Endothelial cell of umbilical vein (primary cell): ENCODE measurements at regions not wholly inside any gene's neighbourhood (a gene's known extent, or its start where the extent isn't known, plus 50 kb on each side); places are given as distances from the start of the nearest gene placed in this dataset.

Experiments used
- BruUV-seq: library from RNA; stranded (reverse); fragments of 400-500 nt; replicated peaks from 2 replicates; lab custom pipeline; 2021; lab: Mats Ljungman, UMichigan
- CTCF ChIA-PET: fragments of 300-600, 350-600 bp; sonication (Branson Sonifier 250); formaldehyde crosslinking; loops from one replicate; lab custom pipeline; 2021; ENCODE audit warnings: antibody characterized with exemption, inconsistent platforms; lab: Charles Lee
- POLR2A ChIA-PET: fragments of 300-600, 350-600 bp; sonication (Branson Sonifier 250); formaldehyde crosslinking; loops from one replicate; lab custom pipeline; 2021; ENCODE audit warnings: antibody characterized with exemption, inconsistent platforms; lab: Charles Lee
- DNase-seq: peaks from one replicate; pipeline ENCODE4 v3.0.0-alpha.2; 2011; ENCODE audit warnings: low read depth, low spot score
- FAIRE-seq: peaks from 2 replicates; lab custom pipeline; 2011; peaks lifted over from hg19 to GRCh38; lab: Jason Lieb, UNC
- H2AFZ ChIP-seq: 2 replicates; pipeline ENCODE4 v1.6.0; 2012; ENCODE audit warnings: low read depth, low read length, control low read depth, inconsistent platforms
- H3K27ac ChIP-seq: 2 replicates; pipeline ENCODE4 v1.5.1; 2011; ENCODE audit warnings: low read depth, mild to moderate bottlenecking, control low read depth, low read length, moderate library complexity; ENCODE audit not compliant: insufficient read depth
- H3K27me3 ChIP-seq, 2 experiments: 2 replicates each; pipeline versions ENCODE4 v1.6.0 to v1.6.1; 2011; ENCODE audit warnings: low read length in 2 of 2, mixed read lengths in 1 of 2; ENCODE audit not compliant: control insufficient read depth in 2 of 2, insufficient read depth in 2 of 2
- H3K36me3 ChIP-seq, 2 experiments: 2 replicates in 1 of 2; 3 replicates in 1 of 2; pipeline ENCODE4 v1.5.1; 2011; ENCODE audit warnings: low read length in 2 of 2, mild to moderate bottlenecking in 1 of 2, moderate library complexity in 1 of 2; ENCODE audit not compliant: control insufficient read depth in 2 of 2, insufficient read depth in 2 of 2; ENCODE audit errors: extremely low read depth in 1 of 2
- H3K4me1 ChIP-seq: 3 replicates; pipeline ENCODE4 v1.5.1; 2011; ENCODE audit warnings: mild to moderate bottlenecking, low read length; ENCODE audit not compliant: control insufficient read depth, insufficient read depth; ENCODE audit errors: extremely low read depth
- H3K4me2 ChIP-seq: 2 replicates; pipeline ENCODE4 v1.6.1; 2011; ENCODE audit warnings: low read length, control low read depth, mixed read lengths; ENCODE audit not compliant: insufficient read depth
- H3K4me3 ChIP-seq, 3 experiments: fragments of 200-600 bp in 1 of 3; sonication (generic), shearing (Covaris generic) in 1 of 3; replicated peaks in 1 of 3; 2 replicates each; pipeline ENCODE4 v1.5.1; 2011 to 2016; ENCODE audit warnings: control low read depth in 3 of 3, low read length in 3 of 3, mild to moderate bottlenecking in 2 of 3, inconsistent platforms in 1 of 3, low read depth in 1 of 3, moderate library complexity in 1 of 3; ENCODE audit not compliant: insufficient read depth in 1 of 3
- H3K79me2 ChIP-seq: 2 replicates; pipeline ENCODE4 v1.6.0; 2012; ENCODE audit warnings: low read length, inconsistent platforms; ENCODE audit not compliant: control insufficient read depth, insufficient read depth
- H3K9ac ChIP-seq: replicated peaks from 2 replicates; pipeline ENCODE3; 2011; ENCODE audit warnings: low read length, control low read depth; ENCODE audit not compliant: insufficient read depth; ENCODE audit errors: extremely low read depth
- H3K9me1 ChIP-seq: replicated peaks from 3 replicates; pipeline ENCODE4 v1.6.0; 2011; ENCODE audit warnings: mild to moderate bottlenecking, low read length; ENCODE audit not compliant: control insufficient read depth, insufficient read depth; ENCODE audit errors: extremely low read depth
- H3K9me3 ChIP-seq: replicated peaks from 2 replicates; pipeline ENCODE4 v1.5.1; 2012; ENCODE audit warnings: low read length, inconsistent platforms; ENCODE audit not compliant: control insufficient read depth, insufficient read depth
- H4K20me1 ChIP-seq: replicated peaks from 2 replicates; pipeline ENCODE3; 2011; ENCODE audit warnings: mild to moderate bottlenecking, low read length; ENCODE audit not compliant: control insufficient read depth, insufficient read depth; ENCODE audit errors: extremely low read depth
- CTCF ChIP-seq, 2 donors: IDR thresholded peaks; 1 replicate in 1 of 2; 2 replicates in 1 of 2; pipeline ENCODE4 v1.5.1; 2011; ENCODE audit warnings: low read length in 2 of 2, mild to moderate bottlenecking in 2 of 2, moderate library complexity in 2 of 2, control low read depth in 1 of 2, inconsistent platforms in 1 of 2, low read depth in 1 of 2; ENCODE audit not compliant: insufficient read depth in 1 of 2; ENCODE audit errors: extremely low read depth in 1 of 2
- EZH2 ChIP-seq: IDR thresholded peaks from 2 replicates; pipeline ENCODE4 v1.6.1; 2012; ENCODE audit warnings: borderline replicate concordance, low read depth, mild to moderate bottlenecking, moderate library complexity, low read length, inconsistent platforms; ENCODE audit not compliant: severe bottlenecking
- FOS ChIP-seq: IDR thresholded peaks from 2 replicates; pipeline ENCODE4 v1.6.1; 2011; ENCODE audit warnings: mild to moderate bottlenecking, low read length, moderate library complexity, borderline replicate concordance; ENCODE audit not compliant: insufficient read depth
- GATA2 ChIP-seq: IDR thresholded peaks from 2 replicates; pipeline ENCODE4 v1.7.0; 2011; ENCODE audit warnings: low read depth, mild to moderate bottlenecking, moderate library complexity, mixed read lengths, low read length; ENCODE audit not compliant: insufficient read length, insufficient read depth
- JUN ChIP-seq: IDR thresholded peaks from 2 replicates; pipeline ENCODE4 v1.6.1; 2011; ENCODE audit warnings: borderline replicate concordance, low read depth; ENCODE audit not compliant: insufficient read length, insufficient read depth
- MAX ChIP-seq: IDR thresholded peaks from 2 replicates; pipeline ENCODE4 v1.6.1; 2011; ENCODE audit not compliant: insufficient read depth, insufficient read length
- MYC ChIP-seq: IDR thresholded peaks from one replicate; pipeline ENCODE4 v1.6.1; 2011; ENCODE audit warnings: mild to moderate bottlenecking, low read depth, low read length
- POLR2A ChIP-seq: IDR thresholded peaks from 2 replicates; pipeline ENCODE4 v1.6.1; 2012; ENCODE audit warnings: low read depth, mild to moderate bottlenecking, control low read depth, low read length
- POLR2AphosphoS5 ChIP-seq: IDR thresholded peaks from 2 replicates; pipeline ENCODE4 v1.6.1; 2012; ENCODE audit warnings: low read depth, mild to moderate bottlenecking, control low read depth, low read length, moderate library complexity; ENCODE audit not compliant: insufficient read depth
- dilution Hi-C: fragments of 300-500 bp; cut with MboI; formaldehyde crosslinking; loops from one replicate; pipeline ENCODE4 v1.15.0; 2019; ENCODE audit warnings: low sequenced_read_pairs; ENCODE audit not compliant: extremely low pct_ligation_motif_present
- intact Hi-C: fragments of 100-400 bp; cut with micrococcal nuclease; formaldehyde crosslinking; loops from one replicate; pipeline ENCODE4 v1.10.0; 2022

- dilution Hi-C loops (no loop called here), intact Hi-C loops (no loop called here)
- BruUV-seq, result no TSS peak
- peaks cover 2 to 3% of the 10 kb centered on the region in 2 experiments for H3K27me3 ChIP-seq
- DNase-seq, result peak; percentile 26
- no peaks in the 10 kb centered on the region for H3K79me2 ChIP-seq
- H3K36me3 ChIP-seq, result no peaks in the 10 kb centered on the region
- no peak overlapping the region for H3K9ac ChIP-seq
- TF ChIP-seq FOS, result no peak
- TF ChIP-seq MYC, result no peak
- no peak for TF ChIP-seq POLR2A
- no peak for TF ChIP-seq GATA2
- no peak for TF ChIP-seq CTCF (IDR thresholded peaks at IDR 0.05; ENCODE audit: extremely low read depth in 1 of 2, insufficient read depth in 1 of 2, low read depth in 1 of 2, low read length in 2 of 2)
- no peak for TF ChIP-seq EZH2
- TF ChIP-seq JUN, result no peak
- no peak for TF ChIP-seq POLR2AphosphoS5
- no peak for TF ChIP-seq MAX
- ChIA-PET POLR2A (no interaction called here), CTCF (interaction anchor here (1.2 kb wide), 1 partner anchor 14 kb away, joined by 3 read pairs; no protein-coding TSS in a partner anchor)
- no peak overlapping the region for H2AFZ ChIP-seq
- no peaks in the 10 kb centered on the region for H3K9me1 ChIP-seq
- H4K20me1 ChIP-seq, result no peaks in the 10 kb centered on the region
- no peak overlapping the region for H3K4me3 ChIP-seq
- H3K9me3 ChIP-seq, result no peaks in the 10 kb centered on the region
- no peak overlapping the region for H3K4me2 ChIP-seq
- H3K4me1 ChIP-seq, result no peaks in the 10 kb centered on the region
- FAIRE-seq, result no peak
- H3K27ac ChIP-seq, result no peak overlapping the region
These were observed 99.3 kb downstream of the GATA6 start for GRCh38 chr18:22268641-22269128.
